ENCODE measurements at regions not wholly inside any gene's neighbourhood (a gene's known extent, or its start where the extent isn't known, plus 50 kb on each side); places are given as distances from the start of the nearest gene placed in this dataset.

DNA sequence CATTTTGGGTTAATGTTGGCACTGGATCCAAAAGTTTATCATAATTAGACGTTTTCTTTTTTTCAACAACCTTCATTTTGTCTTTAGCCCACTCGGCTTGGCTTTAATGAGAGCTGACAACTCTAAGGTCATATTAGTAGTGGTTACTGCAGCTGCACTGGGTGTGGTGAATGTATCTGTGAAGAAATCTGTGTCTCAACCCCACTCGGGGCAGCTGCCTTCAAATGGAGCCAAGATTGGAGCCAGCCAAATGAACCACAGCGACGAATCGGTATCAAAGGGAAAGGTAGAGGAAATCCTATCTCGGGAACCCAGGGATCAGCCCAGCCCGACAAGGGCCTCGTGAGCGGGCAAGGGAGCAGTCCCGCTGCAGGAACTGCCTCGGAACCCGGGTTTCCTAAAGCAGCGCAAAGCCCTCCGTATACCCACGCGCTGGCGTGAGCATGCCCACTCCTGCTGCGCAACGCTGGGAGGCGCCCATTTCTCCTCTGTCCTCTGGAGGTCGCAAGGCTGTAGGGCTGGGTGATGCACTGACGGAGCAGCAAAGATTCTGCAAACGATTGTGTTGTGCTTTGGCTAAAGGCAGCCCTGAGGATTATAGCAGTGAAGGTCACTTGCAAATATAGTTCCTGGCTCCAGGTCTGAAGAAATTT lies 98.7 kb upstream of the MBL2 start:
- H3K27ac ChIP-seq, result no peak overlapping the region
- no peaks in the 10 kb centered on the region for H3K9me3 ChIP-seq
- intact Hi-C loops (cut with DNase I), result no loop called here
- H3K36me3 ChIP-seq, result no peaks in the 10 kb centered on the region
- WGBS, 2 donors, result 80 to 86% methylated on average over 14 to 24 of the region's 24 CpGs
- H3K4me1 ChIP-seq, result no peaks in the 10 kb centered on the region
- DNase-seq, result no peak
- TF ChIP-seq CTCF (IDR thresholded peaks at IDR 0.05), result no peak
- no peak for TF ChIP-seq POLR2A (IDR thresholded peaks at IDR 0.05)
- H3K27me3 ChIP-seq, result no peaks in the 10 kb centered on the region
- H3K4me3 ChIP-seq (replicated peaks in 1 of 3), result no peak overlapping the region

DNA sequence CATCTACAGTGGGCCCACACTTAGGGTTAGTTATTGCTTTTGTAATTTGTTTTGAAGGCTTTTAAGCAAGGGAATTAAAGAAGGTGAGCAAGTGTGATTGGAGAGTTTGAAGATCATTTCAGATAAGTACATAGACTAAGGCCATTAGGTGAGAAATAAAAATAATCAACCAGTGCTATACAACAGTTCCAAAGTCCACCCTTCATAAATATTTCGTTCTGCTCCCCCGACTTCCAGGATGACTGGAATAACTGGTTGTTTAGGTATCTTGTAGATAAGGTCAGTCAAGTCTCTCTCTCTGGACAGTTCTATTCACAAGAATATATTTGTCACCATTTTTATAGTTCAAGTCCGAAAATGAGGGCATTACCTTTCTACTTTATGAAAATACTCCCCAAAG lies 98.0 kb upstream of the MBL2 start:
- Histone ChIP-seq H3K4me1 (no peaks in the 10 kb centered on the region), H3K4me3 (replicated peaks in 1 of 3) (no peak overlapping the region), H3K27me3 (no peaks in the 10 kb centered on the region), H3K9me3 (no peaks in the 10 kb centered on the region), H3K36me3 (no peaks in the 10 kb centered on the region), H3K27ac (no peak overlapping the region)
- TF ChIP-seq CTCF (IDR thresholded peaks at IDR 0.05) (no peak), POLR2A (IDR thresholded peaks at IDR 0.05) (no peak)
- no peak for DNase-seq
- intact Hi-C loops (cut with DNase I), result no loop called here
- 77 to 93% methylated on average over 3 of the region's 3 CpGs for WGBS, 2 donors

DNA sequence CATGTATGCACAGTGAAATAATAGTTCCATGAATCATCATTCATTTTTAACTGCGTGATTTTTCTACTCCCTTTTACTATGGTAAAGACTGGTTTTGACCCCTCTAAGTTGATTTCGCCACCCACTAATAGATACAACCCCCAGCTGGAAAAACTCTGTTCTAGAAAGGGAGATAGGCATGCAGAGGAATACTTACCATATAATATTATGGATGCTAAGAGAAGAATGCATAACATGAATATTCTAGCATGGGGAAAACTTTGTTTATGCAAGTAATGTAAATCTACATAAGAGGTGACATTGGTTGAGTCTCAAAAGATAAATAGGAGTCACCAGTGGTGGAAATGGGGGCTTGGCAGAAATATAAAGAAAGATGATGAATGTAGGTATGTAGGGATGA lies 97.3 kb upstream of the MBL2 start:
- no peaks in the 10 kb centered on the region for H3K9me3 ChIP-seq
- H3K4me1 ChIP-seq, result no peaks in the 10 kb centered on the region
- H3K27me3 ChIP-seq, result no peaks in the 10 kb centered on the region
- WGBS, 2 donors, result 85 to 91% methylated on average over 2 of the region's 2 CpGs
- no peak overlapping the region for H3K4me3 ChIP-seq (replicated peaks in 1 of 3)
- no peaks in the 10 kb centered on the region for H3K36me3 ChIP-seq
- no peak overlapping the region for H3K27ac ChIP-seq
- TF ChIP-seq CTCF (IDR thresholded peaks at IDR 0.05) (no peak), POLR2A (IDR thresholded peaks at IDR 0.05) (no peak)
- intact Hi-C loops (cut with DNase I), result no loop called here
- no peak for DNase-seq

GRCh38 chr10:52865213-52865612 lies 92.6 kb upstream of the MBL2 start:
- intact Hi-C loops (cut with DNase I), result no loop called here
- no peak for TF ChIP-seq POLR2A (IDR thresholded peaks at IDR 0.05)
- TF ChIP-seq CTCF (IDR thresholded peaks at IDR 0.05), result no peak
- no peaks in the 10 kb centered on the region for H3K36me3 ChIP-seq
- H3K9me3 ChIP-seq, result no peaks in the 10 kb centered on the region
- DNase-seq, result no peak
- H3K4me3 ChIP-seq (replicated peaks in 1 of 3), result no peak overlapping the region
- WGBS, 2 donors, result 89 to 100% methylated on average over 2 to 9 of the region's 9 CpGs
- H3K27ac ChIP-seq, result no peak overlapping the region
- H3K27me3 ChIP-seq, result no peaks in the 10 kb centered on the region
- no peaks in the 10 kb centered on the region for H3K4me1 ChIP-seq

GRCh38 chr10:52864201-52865106 lies 91.9 kb upstream of the MBL2 start:
- Histone ChIP-seq H3K4me1 (no peaks in the 10 kb centered on the region), H3K27ac (no peak overlapping the region), H3K27me3 (no peaks in the 10 kb centered on the region), H3K9me3 (no peaks in the 10 kb centered on the region), H3K4me3 (replicated peaks in 1 of 3) (no peak overlapping the region), H3K36me3 (no peaks in the 10 kb centered on the region)
- WGBS, 2 donors, result 72% methylated on average over 9 of the region's 10 CpGs
- no peak for DNase-seq
- TF ChIP-seq POLR2A (IDR thresholded peaks at IDR 0.05) (no peak), CTCF (IDR thresholded peaks at IDR 0.05) (no peak)
- intact Hi-C loops (cut with DNase I), result no loop called here

All from thyroid gland (tissue), 4 donors.